GM12873 (cell line): ENCODE measurements at regions not wholly inside any gene's neighbourhood (a gene's known extent, or its start where the extent isn't known, plus 50 kb on each side); places are given as distances from the start of the nearest gene placed in this dataset.

Experiments
- CTCF ChIP-seq: IDR thresholded peaks from 2 replicates; pipeline ENCODE4 v1.5.1; 2012; ENCODE audit warnings: low read depth, mild to moderate bottlenecking, moderate library complexity, low read length, control low read depth; ENCODE audit not compliant: insufficient read depth; ENCODE audit errors: missing control alignments

GRCh38 chr10:46233181-46233580, 53.6 kb upstream of the ANTXRL start:
- TF ChIP-seq CTCF: no peak

- no peak for TF ChIP-seq CTCF
Observed at GRCh38 chr10:46234026-46234425, 52.8 kb upstream of the ANTXRL start.

GRCh38 chr10:46234431-46235060, 52.3 kb upstream of the ANTXRL start:
- TF ChIP-seq CTCF: no peak

- no peak for TF ChIP-seq CTCF
Observed at GRCh38 chr10:46235705-46236545, 50.9 kb upstream of the ANTXRL start.

GRCh38 chr10:46236546-46236887, 50.3 kb upstream of the ANTXRL start:
- no peak for TF ChIP-seq CTCF

- TF ChIP-seq CTCF: no peak
Observed at GRCh38 chr10:46236941-46237681, 49.7 kb upstream of the ANTXRL start.
